H9 (cell line): ENCODE measurements at regions not wholly inside any gene's neighbourhood (a gene's known extent, or its start where the extent isn't known, plus 50 kb on each side); places are given as distances from the start of the nearest gene placed in this dataset.

Experiments
- DNase-seq: peaks from one replicate; pipeline ENCODE4 v3.0.0-alpha.2; 2017
- H2AFZ ChIP-seq: one replicate; pipeline ENCODE4 v1.6.1; 2013; ENCODE audit warnings: mild to moderate bottlenecking, low read length, control low read depth, moderate library complexity
- H2AK5ac ChIP-seq: 2 replicates; pipeline ENCODE4 v1.6.1; 2013; ENCODE audit warnings: low read length, control low read depth, mixed read lengths; ENCODE audit not compliant: insufficient read length
- H2BK120ac ChIP-seq: one replicate; pipeline ENCODE4 v1.6.1; 2013; ENCODE audit warnings: low read depth, mild to moderate bottlenecking, low read length, control low read depth, inconsistent platforms; ENCODE audit not compliant: poor library complexity, severe bottlenecking
- H2BK12ac ChIP-seq: 2 replicates; pipeline ENCODE4 v1.6.1; 2013; ENCODE audit warnings: low read length, control low read depth, mixed read lengths, low read depth; ENCODE audit not compliant: insufficient read length
- H2BK15ac ChIP-seq: 2 replicates; pipeline ENCODE4 v1.6.1; 2013; ENCODE audit warnings: low read depth, low read length, control low read depth
- H2BK20ac ChIP-seq: one replicate; pipeline ENCODE4 v1.6.1; 2013; ENCODE audit warnings: low read depth, mild to moderate bottlenecking, low read length, control low read depth, inconsistent platforms; ENCODE audit not compliant: poor library complexity, severe bottlenecking
- H2BK5ac ChIP-seq: 2 replicates; pipeline ENCODE4 v1.6.1; 2013; ENCODE audit warnings: low read length, control low read depth, mixed read lengths; ENCODE audit not compliant: insufficient read length
- H3K14ac ChIP-seq: 2 replicates; pipeline ENCODE4 v1.6.1; 2013; ENCODE audit warnings: low read length, control low read depth; ENCODE audit not compliant: insufficient read depth
- H3K18ac ChIP-seq: 2 replicates; pipeline ENCODE4 v1.6.1; 2013; ENCODE audit warnings: low read depth, mild to moderate bottlenecking, mixed read lengths, low read length, control low read depth; ENCODE audit not compliant: insufficient read length
- H3K23ac ChIP-seq: 2 replicates; pipeline ENCODE4 v1.6.1; 2013; ENCODE audit warnings: low read length, control low read depth, mixed read lengths, low read depth; ENCODE audit not compliant: insufficient read length
- H3K23me2 ChIP-seq: 2 replicates; pipeline ENCODE4 v1.6.1; 2013; ENCODE audit warnings: low read depth, mild to moderate bottlenecking, mixed read lengths, low read length, control low read depth; ENCODE audit not compliant: insufficient read length, poor library complexity, severe bottlenecking
- H3K27ac ChIP-seq: 2 replicates; pipeline ENCODE4 v1.5.1; 2013; ENCODE audit warnings: low read length, control low read depth, mixed read lengths, low read depth; ENCODE audit not compliant: insufficient read length
- H3K27me3 ChIP-seq: 2 replicates; pipeline ENCODE4 v1.6.1; 2013; ENCODE audit warnings: low read length, control low read depth, inconsistent platforms; ENCODE audit not compliant: insufficient read depth
- H3K4ac ChIP-seq: 2 replicates; pipeline ENCODE4 v1.6.1; 2013; ENCODE audit warnings: low read depth, mild to moderate bottlenecking, control low read depth, inconsistent platforms, low read length, moderate library complexity
- H3K4me1 ChIP-seq: 2 replicates; pipeline ENCODE4 v1.6.1; 2013; ENCODE audit warnings: low read length, control low read depth, inconsistent platforms; ENCODE audit not compliant: insufficient read depth
- H3K4me2 ChIP-seq: 2 replicates; pipeline ENCODE4 v1.6.1; 2013; ENCODE audit warnings: low read length, control low read depth, mixed read lengths; ENCODE audit not compliant: insufficient read length, insufficient read depth
- H3K56ac ChIP-seq: 2 replicates; pipeline ENCODE4 v1.6.1; 2013; ENCODE audit warnings: low read depth, mild to moderate bottlenecking, mixed read lengths, low read length, control low read depth; ENCODE audit not compliant: insufficient read length
- H3K79me1 ChIP-seq: 2 replicates; pipeline ENCODE4 v1.6.1; 2013; ENCODE audit warnings: low read depth, mild to moderate bottlenecking, moderate library complexity, low read length, control low read depth, inconsistent platforms; ENCODE audit not compliant: insufficient read depth, poor library complexity, severe bottlenecking
- H3K79me2 ChIP-seq: 2 replicates; pipeline ENCODE4 v1.6.1; 2013; ENCODE audit warnings: low read length, control low read depth, inconsistent platforms; ENCODE audit not compliant: insufficient read depth
- H3K9ac ChIP-seq: 2 replicates; pipeline ENCODE4 v1.6.1; 2013; ENCODE audit warnings: low read length, control low read depth, mixed read lengths; ENCODE audit not compliant: insufficient read length; ENCODE audit errors: extremely low read depth
- H3K9me3 ChIP-seq: one replicate; pipeline ENCODE4 v1.6.1; 2013; ENCODE audit warnings: low read depth, low read length, inconsistent platforms; ENCODE audit not compliant: control insufficient read depth
- H3T11ph ChIP-seq: one replicate; pipeline ENCODE4 v1.6.1; 2013; ENCODE audit warnings: mild to moderate bottlenecking, low read length, control low read depth, inconsistent platforms
- H4K20me1 ChIP-seq: one replicate; pipeline ENCODE4 v1.6.1; 2013; ENCODE audit not compliant: control insufficient read depth, insufficient read length, insufficient read depth
- H4K5ac ChIP-seq: 2 replicates; pipeline ENCODE4 v1.6.1; 2013; ENCODE audit warnings: low read depth, mild to moderate bottlenecking, mixed read lengths, low read length, control low read depth; ENCODE audit not compliant: insufficient read length
- H4K8ac ChIP-seq: replicated peaks from 2 replicates; pipeline ENCODE4 v1.6.1; 2013; ENCODE audit warnings: low read length, control low read depth, mixed read lengths, low read depth; ENCODE audit not compliant: insufficient read length
- H4K91ac ChIP-seq: 2 replicates; pipeline ENCODE4 v1.6.1; 2013; ENCODE audit warnings: low read depth, mild to moderate bottlenecking, moderate library complexity, mixed read lengths, low read length, control low read depth; ENCODE audit not compliant: insufficient read length
- H3K27ac Mint-ChIP-seq, 3 experiments: 2 replicates in 2 of 3; 3 replicates in 1 of 3; pipeline ENCODE4 v1.8.0; 2020 to 2021; ENCODE audit warnings: mixed read lengths in 3 of 3, mild to moderate bottlenecking in 1 of 3, moderate library complexity in 1 of 3
- H3K27me3 Mint-ChIP-seq: 2 replicates; pipeline ENCODE4 v1.8.0; 2021; ENCODE audit warnings: low read depth, mild to moderate bottlenecking, moderate library complexity, mixed read lengths
- H3K36me3 Mint-ChIP-seq, 3 experiments: 2 replicates in 2 of 3; 3 replicates in 1 of 3; pipeline ENCODE4 v1.8.0; 2020 to 2021; ENCODE audit warnings: low read depth in 3 of 3, mixed read lengths in 3 of 3; ENCODE audit not compliant: insufficient read depth in 1 of 3
- H3K4me1 Mint-ChIP-seq, 2 experiments: 2 replicates each; pipeline ENCODE4 v1.8.0; 2020; ENCODE audit warnings: mixed read lengths in 2 of 2
- H3K4me3 Mint-ChIP-seq, 2 experiments: 2 replicates in 1 of 2; 3 replicates in 1 of 2; pipeline ENCODE4 v1.8.0; 2020 to 2021; ENCODE audit warnings: mild to moderate bottlenecking in 2 of 2, mixed read lengths in 2 of 2, moderate library complexity in 1 of 2
- H3K9me3 Mint-ChIP-seq, 2 experiments: 2 replicates in 1 of 2; 3 replicates in 1 of 2; pipeline ENCODE4 v1.8.0; 2020; ENCODE audit warnings: mild to moderate bottlenecking in 2 of 2, mixed read lengths in 2 of 2, moderate library complexity in 1 of 2
- CTCF ChIP-seq: fragments of 200-600 bp; sonication (generic); conservative IDR thresholded peaks from 3 replicates; pipeline ENCODE4 v1.8.0; 2021; ENCODE audit warnings: antibody characterized with exemption, mild to moderate bottlenecking

- Histone ChIP-seq H4K91ac (no peak overlapping the region), H3K9ac (no peak overlapping the region), H3K56ac (no peak overlapping the region), H2BK15ac (no peak overlapping the region), H2BK5ac (no peak overlapping the region), H2BK20ac (no peak overlapping the region), H2AK5ac (no peak overlapping the region), H3K79me2 (no peaks in the 10 kb centered on the region), H3K23me2 (no peaks in the 10 kb centered on the region), H3K27me3 (no peaks in the 10 kb centered on the region), H3K79me1 (no peaks in the 10 kb centered on the region), H2BK120ac (no peak overlapping the region), H3K18ac (no peak overlapping the region), H3K27ac (no peak overlapping the region), H3K4me2 (no peak overlapping the region), H4K20me1 (no peaks in the 10 kb centered on the region), H3T11ph (no peak overlapping the region), H4K8ac (no peak overlapping the region), H3K4ac (no peak overlapping the region), H3K9me3 (no peaks in the 10 kb centered on the region), H3K14ac (no peak overlapping the region), H4K5ac (no peak overlapping the region), H3K4me1 (peaks cover 7% of the 10 kb centered on the region; the same call in 1 of the 2 replicates), H3K23ac (no peak overlapping the region), H2AFZ (no peak overlapping the region), H2BK12ac (no peak overlapping the region)
- peak overlapping the region in 1 of 3 experiments; percentile 14; a peak in 1 of 7 replicates for H3K27ac Mint-ChIP-seq
- DNase-seq: no peak
- H3K4me1 Mint-ChIP-seq: peaks cover 55 to 58% of the 10 kb centered on the region in 2 experiments
- H3K36me3 Mint-ChIP-seq: peaks cover 9 to 23% (median 9%) of the 10 kb centered on the region in 3 experiments; a peak in 6 of 7 replicates
- H3K4me3 Mint-ChIP-seq: no peak overlapping the region
- H3K27me3 Mint-ChIP-seq: no peaks in the 10 kb centered on the region
- H3K9me3 Mint-ChIP-seq: peaks cover 0 to 8% of the 10 kb centered on the region in 2 experiments; a peak in 3 of 5 replicates
- TF ChIP-seq CTCF: no peak
Measured at GRCh38 chr5:125370461-125371205, 624.2 kb upstream of the ZNF608 start.
